ENCODE measurements at regions not wholly inside any gene's neighbourhood (a gene's known extent, or its start where the extent isn't known, plus 50 kb on each side); places are given as distances from the start of the nearest gene placed in this dataset.

GRCh38 chr10:107807836-107808235 lies 643.3 kb upstream of the SORCS1 start:
- no peak for ATAC-seq (ENCODE audit: low read depth)
- no peak overlapping the region for H2BK15ac ChIP-seq (ENCODE audit: low read depth, low read length)

More at GRCh38 chr10:107807836-107808235, 643.3 kb upstream of the SORCS1 start:
- H3K27me3 ChIP-seq (ENCODE audit: control insufficient read depth, insufficient read depth, low read length) = no peaks in the 10 kb centered on the region
- no peak overlapping the region for H2BK5ac ChIP-seq (ENCODE audit: low read depth, low read length, poor library complexity, severe bottlenecking)
- in situ Hi-C loops (cut with MboI; ENCODE audit: low sequenced_read_pairs) = no loop called here
- H2BK120ac ChIP-seq (ENCODE audit: low read depth, low read length) = no peak overlapping the region
- no peaks in the 10 kb centered on the region for H4K20me1 ChIP-seq (ENCODE audit: insufficient read depth, low read length)
- no peak overlapping the region for H3K9ac ChIP-seq (ENCODE audit: low read depth, low read length)
- intact Hi-C loops (cut with micrococcal nuclease) = no loop called here
- H2BK20ac ChIP-seq (ENCODE audit: low read depth, low read length) = no peak overlapping the region
- dilution Hi-C loops (cut with HindIII; ENCODE audit: low sequenced_read_pairs, unreplicated experiment) = no loop called here
- H3K27ac ChIP-seq (ENCODE audit: insufficient read depth, low read length) = no peak overlapping the region
- no peak overlapping the region for H2AK5ac ChIP-seq (ENCODE audit: low read depth, low read length)
- H3K79me1 ChIP-seq (ENCODE audit: low read depth in 1 of 2, low read length in 2 of 2) = no peaks in the 10 kb centered on the region
- no peaks in the 10 kb centered on the region for H3K36me3 ChIP-seq (ENCODE audit: control insufficient read depth, insufficient read depth, low read length)
- TF ChIP-seq USF2 (IDR thresholded peaks at IDR 0.05; ENCODE audit: low read depth, low read length) = no peak
- TF ChIP-seq CTCF (conservative IDR thresholded peaks at IDR 0.05; ENCODE audit: low read depth, low read length) = no peak
- TF ChIP-seq POLR2A (IDR thresholded peaks at IDR 0.05; ENCODE audit: low read depth, low read length) = no peak
- TF ChIP-seq CEBPB (IDR thresholded peaks at IDR 0.05; ENCODE audit: low read depth, low read length) = no peak
- TF ChIP-seq RCOR1 (IDR thresholded peaks at IDR 0.05; ENCODE audit: insufficient replicate concordance, low read length) = no peak
- no peak for TF ChIP-seq NFE2L2 (IDR thresholded peaks at IDR 0.05; ENCODE audit: low read depth, low read length)
- TF ChIP-seq CHD1 (IDR thresholded peaks at IDR 0.05; ENCODE audit: low read depth, low read length) = no peak
- H4K91ac ChIP-seq (ENCODE audit: insufficient read depth, low read depth, low read length) = no peak overlapping the region
- H3K4me3 ChIP-seq (ENCODE audit: insufficient read depth, low read depth, low read length) = no peak overlapping the region
- no peaks in the 10 kb centered on the region for H3K4me1 ChIP-seq (ENCODE audit: control insufficient read depth, insufficient read depth, low read length)
- peaks cover 6% of the 10 kb centered on the region for H3K9me3 ChIP-seq (ENCODE audit: control insufficient read depth, insufficient read depth, low read length)
- no TSS peak for BruUV-seq (replicated peaks)
- no peak overlapping the region for H3K18ac ChIP-seq (ENCODE audit: low read depth, low read length)
- no peak overlapping the region for H3K4me2 ChIP-seq (ENCODE audit: low read depth, low read length)
- H3K23ac ChIP-seq (ENCODE audit: low read depth, low read length) = no peak overlapping the region
- no peak overlapping the region for H3K4ac ChIP-seq (ENCODE audit: low read depth, low read length)
- no CpG with 5 or more reads among the region's 5 CpGs for WGBS, 2 experiments (ENCODE audit: extremely low coverage in 2 of 2, insufficient read length in 1 of 2)
- H2AK9ac ChIP-seq (replicated peaks; ENCODE audit: low read depth, low read length, poor library complexity) = no peak overlapping the region
- H3K14ac ChIP-seq (replicated peaks; ENCODE audit: low read depth, low read length) = no peak overlapping the region
- no peak overlapping the region for H3K56ac ChIP-seq (ENCODE audit: extremely low read depth, insufficient read depth, low read length)
- DNase-seq = no peak
- no peak overlapping the region for H4K5ac ChIP-seq (ENCODE audit: low read depth, low read length)
- H4K8ac ChIP-seq (ENCODE audit: low read depth in 2 of 2, low read length in 2 of 2) = no peak overlapping the region
- POLR2A ChIA-PET (ENCODE audit: unreplicated experiment) = no interaction called here
- no peak overlapping the region for H2AFZ ChIP-seq (replicated peaks; ENCODE audit: low read length, poor library complexity)
- CTCF ChIA-PET = no interaction called here
- H3K9me1 ChIP-seq (ENCODE audit: insufficient read depth, low read length) = no peaks in the 10 kb centered on the region

All from IMR-90 (cell line).